K562 (cell line): ENCODE measurements at regions not wholly inside any gene's neighbourhood (a gene's known extent, or its start where the extent isn't known, plus 50 kb on each side); places are given as distances from the start of the nearest gene placed in this dataset.

Experiments used
- COPS2 ChIP-seq: fragments of 450-650 bp; conservative IDR thresholded peaks from 2 replicates; pipeline ENCODE4 v1.6.1; 2016; ENCODE audit warnings: mild to moderate bottlenecking, moderate library complexity
- ZFX ChIP-seq: sonication (generic); formaldehyde crosslinking; IDR thresholded peaks from 2 replicates; pipeline ENCODE4 v1.8.0; 2022; ENCODE audit warnings: mild to moderate bottlenecking, missing genetic modification reagents, moderate library complexity
- ZNF318 ChIP-seq, 2 experiments: fragments of 450-650 bp; IDR thresholded peaks; 2 replicates each; pipeline ENCODE4 v1.6.1; 2016; ENCODE audit warnings: mild to moderate bottlenecking in 2 of 2, borderline replicate concordance in 1 of 2, low read depth in 1 of 2, moderate library complexity in 1 of 2

GRCh38 chr3:61358364-61358763 lies 107.1 kb upstream of the FHIT start (continued):
- TF ChIP-seq ZNF318 (IDR thresholded peaks at IDR 0.05; ENCODE audit: borderline replicate concordance in 1 of 2, low read depth in 1 of 2), result no peak
- no peak for TF ChIP-seq COPS2
- no peak for TF ChIP-seq ZFX (CRISPR knock-in tag)
